Fibroblast of lung (primary cell): ENCODE measurements at regions not wholly inside any gene's neighbourhood (a gene's known extent, or its start where the extent isn't known, plus 50 kb on each side); places are given as distances from the start of the nearest gene placed in this dataset.

ENCODE experiments used
- CTCF ChIP-seq, 2 donors: IDR thresholded peaks in 1 of 2; conservative IDR thresholded peaks in 1 of 2; 1 replicate in 1 of 2; 2 replicates in 1 of 2; pipeline ENCODE4 v1.5.1; 2011 to 2012; ENCODE audit warnings: low read length in 2 of 2, control low read depth in 1 of 2, inconsistent platforms in 1 of 2, low read depth in 1 of 2, mild to moderate bottlenecking in 1 of 2
- EZH2 ChIP-seq: IDR thresholded peaks from 2 replicates; pipeline ENCODE4 v1.5.1; 2012; ENCODE audit warnings: low read length, control low read depth, mild to moderate bottlenecking; ENCODE audit errors: missing control alignments

GRCh38 chr22:23516304-23516703 is 63.8 kb downstream of the IGLL1 start:
- no peak for TF ChIP-seq CTCF (conservative IDR thresholded peaks at IDR 0.05 in 1 of 2, IDR thresholded peaks at IDR 0.05 in 1 of 2; ENCODE audit: low read depth in 1 of 2, low read length in 2 of 2)
- TF ChIP-seq EZH2: no peak
